Spleen (tissue), 11 donors: ENCODE measurements at regions not wholly inside any gene's neighbourhood (a gene's known extent, or its start where the extent isn't known, plus 50 kb on each side); places are given as distances from the start of the nearest gene placed in this dataset.
A peak's percentile ranks its signal among the peaks of the same experiment; 100 is the strongest.

Experiments
- DNase-seq: peaks from one replicate; pipeline ENCODE4 v3.0.0-alpha.2; 2020
- H3K27ac ChIP-seq, 8 donors: fragments of 200-600 bp; sonication (generic) in 7 of 8; 1 replicate in 4 of 8; 2 replicates in 4 of 8; pipeline versions ENCODE4 v1.5.0 to v1.8.0; 2016 to 2021; ENCODE audit warnings: inconsistent platforms in 4 of 8, mild to moderate bottlenecking in 4 of 8, moderate library complexity in 1 of 8
- H3K27me3 ChIP-seq, 7 donors: fragments of 200-600 bp; sonication (generic) in 6 of 7; replicated peaks in 1 of 7; 1 replicate in 4 of 7; 2 replicates in 3 of 7; pipeline versions ENCODE4 v1.5.0 to v1.8.0; 2016 to 2021; ENCODE audit warnings: inconsistent platforms in 3 of 7, mild to moderate bottlenecking in 1 of 7
- H3K36me3 ChIP-seq, 6 donors: fragments of 200-600 bp; sonication (generic) in 5 of 6; 1 replicate in 4 of 6; 2 replicates in 2 of 6; pipeline versions ENCODE4 v1.5.0 to v1.8.0; 2016 to 2021; ENCODE audit warnings: inconsistent platforms in 2 of 6
- H3K4me1 ChIP-seq, 6 donors: fragments of 200-600 bp; sonication (generic) in 5 of 6; 1 replicate in 3 of 6; 2 replicates in 3 of 6; pipeline versions ENCODE4 v1.5.0 to v1.8.0; 2016 to 2021; ENCODE audit warnings: inconsistent platforms in 3 of 6
- H3K4me3 ChIP-seq, 8 donors: fragments of 200-600 bp; sonication (generic) in 7 of 8; 1 replicate in 4 of 8; 2 replicates in 4 of 8; pipeline versions ENCODE4 v1.5.0 to v1.8.0; 2016 to 2021; ENCODE audit warnings: inconsistent platforms in 4 of 8, mild to moderate bottlenecking in 4 of 8, moderate library complexity in 2 of 8
- H3K9me3 ChIP-seq, 8 donors: fragments of 200-600 bp; sonication (generic) in 7 of 8; 1 replicate in 4 of 8; 2 replicates in 4 of 8; pipeline versions ENCODE4 v1.5.0 to v1.8.0; 2016 to 2021; ENCODE audit warnings: inconsistent platforms in 4 of 8
- POLR2A ChIP-seq, 3 donors: fragments of 450-650 bp; IDR thresholded peaks; one replicate each; pipeline ENCODE4 v1.5.1; 2017; ENCODE audit warnings: antibody characterized with exemption in 3 of 3, mild to moderate bottlenecking in 1 of 3
- POLR2AphosphoS5 ChIP-seq, 3 donors: sonication (generic); formaldehyde crosslinking; IDR thresholded peaks; one replicate each; pipeline ENCODE4 v1.5.1; 2017; ENCODE audit warnings: antibody characterized with exemption in 3 of 3
- WGBS, 5 donors: extraction: QIAGEN DNeasy Blood & Tissue Kit in 3 of 5; methylation state at CpG; one replicate each; pipeline versions ENCODE4 v1.1.5 to v1.1.7; 2013 to 2018; 5-methylcytosine and 5-hydroxymethylcytosine counted together
- intact Hi-C: fragments of 100-400 bp; cut with DNase I; formaldehyde crosslinking; loops from one replicate; pipeline ENCODE4 v1.15.0; 2023; ENCODE audit warnings: low total_unique reads
- TF ChIP-seq, protein P1 (sequence below), 11 experiments: fragments of 200-600 bp in 7 of 11; fragments of 450-650 bp in 4 of 11; sonication (generic) in 4 of 11; IDR thresholded peaks in 8 of 11; conservative IDR thresholded peaks in 3 of 11; 1 replicate in 7 of 11; 2 replicates in 4 of 11; pipeline versions ENCODE4 v1.4.0 to v1.8.0; 2016 to 2021; ENCODE audit warnings: antibody characterized with exemption in 11 of 11, inconsistent platforms in 4 of 11, mild to moderate bottlenecking in 1 of 11
- donor health status: healthy with polysubstance abuse.
- donor health status: DM: no; HTN: no; CAD: no; lungs with moderate emphysema.
- donor health status: DM: no; HTN: no; CAD: no.
- donor health status: Bipolar disorder and iron deficiency.
- donor health status: healthy.
- donor health status: DM: no; HTN: no; CAD: no.
- donor health status: DM: yes; HTN: yes; CAD: no.

DNA sequence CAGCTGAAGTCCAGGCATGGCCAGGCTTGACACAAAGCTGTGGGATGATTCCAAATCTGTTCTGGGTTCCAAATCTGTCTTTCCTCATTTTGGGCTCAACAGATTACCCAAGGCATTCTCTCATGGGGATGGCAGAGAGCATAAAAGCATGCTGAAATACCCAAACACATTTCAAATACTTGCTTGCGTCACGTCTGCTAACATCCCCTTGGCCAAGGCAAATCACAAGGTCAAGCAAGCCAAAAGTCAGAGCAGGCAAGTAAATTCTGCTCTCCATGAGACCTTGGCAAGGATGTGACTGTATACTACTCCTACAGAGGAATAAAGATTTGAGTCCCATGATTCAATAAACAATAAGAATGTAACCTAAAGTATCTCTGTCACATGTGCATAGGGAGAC is 306.7 kb downstream of the EPB41L4A start:
- no peak overlapping the region for H3K4me3 ChIP-seq
- intact Hi-C loops, result no loop called here
- 18 to 65% (median 46%) methylated on average over 2 of the region's 2 CpGs for whole genome bisulfite sequencing, 5 donors
- no peaks in the 10 kb centered on the region for H3K4me1 ChIP-seq
- DNase-seq, result no peak
- H3K27ac ChIP-seq, result no peak overlapping the region
- no peak for TF ChIP-seq POLR2A (IDR thresholded peaks at IDR 0.05)
- no peak for TF ChIP-seq POLR2AphosphoS5 (IDR thresholded peaks at IDR 0.05)
- TF ChIP-seq, protein P1, sequence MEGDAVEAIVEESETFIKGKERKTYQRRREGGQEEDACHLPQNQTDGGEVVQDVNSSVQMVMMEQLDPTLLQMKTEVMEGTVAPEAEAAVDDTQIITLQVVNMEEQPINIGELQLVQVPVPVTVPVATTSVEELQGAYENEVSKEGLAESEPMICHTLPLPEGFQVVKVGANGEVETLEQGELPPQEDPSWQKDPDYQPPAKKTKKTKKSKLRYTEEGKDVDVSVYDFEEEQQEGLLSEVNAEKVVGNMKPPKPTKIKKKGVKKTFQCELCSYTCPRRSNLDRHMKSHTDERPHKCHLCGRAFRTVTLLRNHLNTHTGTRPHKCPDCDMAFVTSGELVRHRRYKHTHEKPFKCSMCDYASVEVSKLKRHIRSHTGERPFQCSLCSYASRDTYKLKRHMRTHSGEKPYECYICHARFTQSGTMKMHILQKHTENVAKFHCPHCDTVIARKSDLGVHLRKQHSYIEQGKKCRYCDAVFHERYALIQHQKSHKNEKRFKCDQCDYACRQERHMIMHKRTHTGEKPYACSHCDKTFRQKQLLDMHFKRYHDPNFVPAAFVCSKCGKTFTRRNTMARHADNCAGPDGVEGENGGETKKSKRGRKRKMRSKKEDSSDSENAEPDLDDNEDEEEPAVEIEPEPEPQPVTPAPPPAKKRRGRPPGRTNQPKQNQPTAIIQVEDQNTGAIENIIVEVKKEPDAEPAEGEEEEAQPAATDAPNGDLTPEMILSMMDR (IDR thresholded peaks at IDR 0.05 in 8 of 11, conservative IDR thresholded peaks at IDR 0.05 in 3 of 11), result no peak
- H3K27me3 ChIP-seq, result no peaks in the 10 kb centered on the region
- H3K9me3 ChIP-seq, result no peaks in the 10 kb centered on the region
- H3K36me3 ChIP-seq, result no peaks in the 10 kb centered on the region

DNA sequence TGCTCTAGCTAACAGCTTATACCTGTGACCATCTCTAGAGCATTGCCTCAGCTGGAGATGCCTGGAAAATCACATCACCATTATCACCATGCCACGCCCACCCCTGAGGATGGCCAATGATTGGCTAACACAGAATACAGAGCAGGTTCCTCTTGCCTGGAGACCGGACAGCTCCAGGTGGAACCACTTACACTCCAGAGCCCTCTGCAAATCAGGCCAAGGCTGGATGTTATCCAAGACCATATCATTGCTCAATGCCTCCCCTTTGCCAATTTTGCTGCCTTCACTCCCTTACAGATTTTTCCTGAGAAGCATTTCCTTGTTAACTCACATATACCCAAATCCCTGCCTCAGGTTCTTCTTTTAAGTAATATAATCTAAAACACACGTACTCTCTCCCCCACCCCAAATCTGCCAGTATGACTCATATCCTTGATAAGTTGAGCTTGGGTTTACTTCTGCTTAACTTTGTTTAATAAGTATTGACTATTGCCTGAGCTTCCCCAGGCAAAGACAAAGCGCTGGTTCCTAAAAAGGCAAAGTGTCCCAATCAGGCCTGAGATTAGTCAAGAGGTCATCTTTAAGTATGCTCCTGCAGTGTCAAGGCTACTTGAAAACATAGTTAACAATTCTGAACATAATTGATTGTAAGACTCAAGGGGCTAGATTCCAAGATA is 309.6 kb downstream of the EPB41L4A start:
- Histone ChIP-seq H3K4me1 (no peaks in the 10 kb centered on the region), H3K27ac (no peak overlapping the region), H3K9me3 (no peaks in the 10 kb centered on the region), H3K27me3 (no peaks in the 10 kb centered on the region), H3K4me3 (no peak overlapping the region), H3K36me3 (no peaks in the 10 kb centered on the region)
- no peak for TF ChIP-seq POLR2AphosphoS5 (IDR thresholded peaks at IDR 0.05)
- TF ChIP-seq, protein P1 (IDR thresholded peaks at IDR 0.05 in 8 of 11, conservative IDR thresholded peaks at IDR 0.05 in 3 of 11), result no peak
- no peak for TF ChIP-seq POLR2A (IDR thresholded peaks at IDR 0.05)
- no peak for DNase-seq
- intact Hi-C loops, result no loop called here
- 59 to 69% (median 61%) methylated on average over 4 of the region's 4 CpGs for WGBS, 5 donors

DNA sequence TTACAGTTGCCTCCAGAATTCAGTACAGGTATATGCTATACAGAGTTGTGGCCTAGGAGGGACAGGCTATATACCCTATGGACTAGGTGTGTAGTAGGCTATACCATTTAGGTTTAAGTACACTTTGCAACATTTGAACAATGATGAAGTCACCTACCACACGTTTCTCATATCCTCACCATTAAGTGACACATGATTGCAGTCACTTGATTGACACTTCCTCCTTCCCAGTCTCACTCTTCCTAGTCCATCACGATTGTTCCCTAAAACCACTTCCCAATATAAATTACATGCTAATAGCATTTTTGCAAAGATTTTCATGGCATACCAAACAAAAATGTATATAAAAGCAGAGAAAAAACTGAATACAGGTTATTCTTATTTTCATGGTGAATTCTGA is 312.2 kb downstream of the EPB41L4A start:
- no peaks in the 10 kb centered on the region for H3K9me3 ChIP-seq
- no peak overlapping the region for H3K27ac ChIP-seq
- no peak overlapping the region for H3K4me3 ChIP-seq
- H3K36me3 ChIP-seq, result no peaks in the 10 kb centered on the region
- H3K27me3 ChIP-seq, result no peaks in the 10 kb centered on the region
- TF ChIP-seq POLR2A (IDR thresholded peaks at IDR 0.05), result no peak
- no peaks in the 10 kb centered on the region for H3K4me1 ChIP-seq
- WGBS, 5 donors, result 9 to 35% (median 19%) methylated on average over 2 of the region's 2 CpGs
- intact Hi-C loops, result no loop called here
- no peak for DNase-seq

DNA sequence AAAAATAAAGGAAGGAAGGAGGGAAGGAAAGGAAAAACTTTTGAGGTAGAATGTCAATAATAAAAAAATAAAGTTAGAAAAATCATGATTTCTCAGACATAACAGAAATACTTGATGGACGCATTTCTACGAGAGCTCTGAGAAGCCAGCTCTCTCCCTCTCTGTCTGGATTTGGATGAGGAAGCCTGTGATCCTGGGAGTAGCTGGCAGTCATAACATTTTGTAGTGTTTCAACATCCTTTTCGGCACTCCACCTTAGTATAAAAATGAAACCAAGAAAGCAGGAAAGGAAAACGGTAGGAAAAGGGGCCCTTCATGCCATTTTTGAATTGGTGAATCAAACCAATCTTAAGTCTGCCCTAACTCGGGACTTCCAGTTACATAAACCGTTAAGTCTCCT is 321.3 kb downstream of the EPB41L4A start:
- no peaks in the 10 kb centered on the region for H3K27me3 ChIP-seq
- no peak for TF ChIP-seq POLR2AphosphoS5 (IDR thresholded peaks at IDR 0.05)
- TF ChIP-seq POLR2A (IDR thresholded peaks at IDR 0.05), result no peak
- TF ChIP-seq, protein P1 (IDR thresholded peaks at IDR 0.05 in 8 of 11, conservative IDR thresholded peaks at IDR 0.05 in 3 of 11), result no peak
- DNase-seq, result no peak
- no peak overlapping the region for H3K27ac ChIP-seq
- peaks cover 0 to 9% (median 5%) of the 10 kb centered on the region in 8 donors for H3K9me3 ChIP-seq
- intact Hi-C loops, result no loop called here
- WGBS, 5 donors, result 72 to 80% (median 76%) methylated on average over 6 of the region's 6 CpGs
- no peaks in the 10 kb centered on the region for H3K36me3 ChIP-seq
- H3K4me3 ChIP-seq, result peak overlapping the region in 3 of 8 donors; percentile 11 to 40 (median 14)
- H3K4me1 ChIP-seq, result no peaks in the 10 kb centered on the region
